AG08395 (cell line): ENCODE measurements at regions not wholly inside any gene's neighbourhood (a gene's known extent, or its start where the extent isn't known, plus 50 kb on each side); places are given as distances from the start of the nearest gene placed in this dataset.
"Not testable (repeated sequence)": the region's sequence is repeated elsewhere in the genome, so short reads cannot be mapped to it uniquely, and the experiment has no call there.

Experiments
- DNase-seq: peaks from one replicate; pipeline ENCODE4 v3.0.0; 2012; ENCODE audit warnings: mixed read lengths, low spot score

- DNase-seq = no peak
Observed at GRCh38 chr12:23259558-23259957, 634.6 kb downstream of the ETNK1 start.

DNA sequence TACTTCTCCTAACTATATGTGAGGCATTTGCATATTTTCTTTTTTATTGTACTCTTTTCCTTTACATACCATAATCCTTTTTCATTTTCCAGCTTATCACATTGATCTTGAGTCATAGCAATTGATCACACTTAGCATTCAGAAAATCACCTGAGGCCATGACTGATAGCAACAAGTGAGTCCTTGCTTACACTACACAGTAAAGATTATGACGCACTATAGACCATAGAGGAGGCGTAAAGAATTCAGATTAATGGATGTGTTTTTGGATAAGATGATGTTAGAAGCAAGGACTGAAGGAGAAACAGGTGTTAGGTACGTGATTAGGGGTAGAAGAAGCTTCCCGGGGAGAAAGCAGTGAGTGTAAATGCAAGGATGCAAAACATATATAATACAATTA lies 637.7 kb downstream of the ETNK1 start:
- DNase-seq = no peak

DNA sequence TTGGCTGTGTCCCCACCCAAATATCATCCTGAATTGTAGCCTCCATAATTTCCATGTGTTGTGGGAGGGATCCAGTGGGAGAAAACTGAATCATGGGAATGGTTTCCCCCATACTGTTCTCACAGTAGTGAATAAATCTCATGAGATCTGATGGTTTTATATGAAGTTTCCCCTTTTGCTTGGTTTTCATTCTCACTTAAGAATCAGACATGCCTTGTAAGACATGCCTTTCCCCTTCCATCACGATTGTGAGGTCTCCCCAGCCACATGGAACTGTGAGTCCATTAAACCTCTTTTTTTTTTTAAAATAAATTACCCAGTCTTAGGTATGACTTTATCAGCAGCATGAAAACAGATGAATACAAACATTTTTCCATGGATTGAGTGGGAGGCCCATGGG lies 652.9 kb downstream of the ETNK1 start:
- DNase-seq = no peak

- no peak for DNase-seq
Observed at GRCh38 chr12:23281295-23281694, 656.3 kb downstream of the ETNK1 start.

GRCh38 chr12:23282701-23283100 lies 657.7 kb downstream of the ETNK1 start:
- DNase-seq = no peak

DNA sequence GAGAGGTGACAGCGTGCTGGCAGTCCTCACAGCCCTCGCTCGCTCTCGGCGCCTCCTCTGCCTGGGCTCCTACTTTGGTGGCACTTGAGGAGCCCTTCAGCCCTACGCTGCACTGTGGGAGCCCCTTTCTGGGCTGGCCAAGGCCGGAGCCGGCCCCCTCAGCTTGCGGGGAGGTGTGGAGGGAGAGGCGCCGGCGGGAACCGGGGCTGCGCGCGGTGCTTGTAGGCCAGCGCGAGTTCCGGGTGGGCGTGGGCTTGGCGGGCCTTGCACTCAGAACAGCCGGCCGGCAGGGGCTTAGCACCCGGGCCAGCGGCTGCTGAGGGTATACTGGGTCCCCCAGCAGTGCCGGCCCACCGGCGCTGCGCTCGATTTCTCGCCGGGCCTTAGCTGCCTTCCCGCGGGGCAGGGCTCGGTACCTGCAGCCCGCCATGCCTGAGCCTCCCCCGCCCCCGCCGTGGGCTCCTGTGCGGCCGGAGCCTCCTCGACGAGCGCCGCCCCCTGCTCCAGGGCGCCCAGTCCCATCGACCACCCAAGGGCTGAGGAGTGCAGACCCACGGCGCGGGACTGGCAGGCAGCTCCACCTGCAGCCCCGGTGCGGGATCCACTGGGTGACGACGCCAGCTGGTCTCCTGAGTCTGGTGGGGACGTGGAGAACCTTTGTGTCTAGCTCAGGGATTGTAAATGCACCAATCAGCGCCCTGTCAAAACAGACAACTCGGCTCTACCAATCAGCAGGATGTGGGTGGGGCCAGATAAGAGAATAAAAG lies 661.0 kb downstream of the ETNK1 start:
- not testable (repeated sequence) for DNase-seq

DNA sequence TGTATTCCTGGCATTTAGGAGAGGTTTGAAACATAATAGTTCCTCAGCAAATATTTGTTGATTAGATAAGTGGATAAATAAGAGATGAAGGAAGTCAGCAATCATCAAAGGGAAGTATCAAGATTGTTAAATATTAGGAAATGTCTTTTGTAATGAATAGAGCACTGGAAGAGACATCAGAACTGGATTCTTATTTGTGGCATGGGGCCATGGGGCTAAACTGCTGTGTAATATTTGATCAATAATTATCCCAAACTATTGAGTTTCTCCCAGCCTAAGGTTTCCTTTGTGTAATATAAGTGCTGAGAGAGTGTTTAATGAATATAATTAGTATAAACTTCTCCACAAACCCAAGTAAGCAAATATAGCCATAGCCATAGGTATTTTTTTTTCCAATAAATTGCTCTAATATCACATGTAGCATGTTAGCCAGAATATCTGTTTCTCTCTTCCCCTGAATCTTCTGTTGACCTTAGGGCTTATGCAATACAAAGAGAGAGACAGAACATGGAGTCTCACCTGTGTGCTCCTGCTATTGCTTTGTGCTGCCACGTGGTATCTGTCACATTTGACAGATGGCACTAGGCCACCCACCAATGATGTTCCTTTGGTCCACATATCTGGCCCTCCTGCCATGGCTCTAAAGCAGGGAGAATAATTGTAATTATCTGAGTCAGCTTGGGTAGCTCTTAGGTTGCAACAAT lies 658.7 kb downstream of the SOX5 start:
- DNase-seq = no peak

DNA sequence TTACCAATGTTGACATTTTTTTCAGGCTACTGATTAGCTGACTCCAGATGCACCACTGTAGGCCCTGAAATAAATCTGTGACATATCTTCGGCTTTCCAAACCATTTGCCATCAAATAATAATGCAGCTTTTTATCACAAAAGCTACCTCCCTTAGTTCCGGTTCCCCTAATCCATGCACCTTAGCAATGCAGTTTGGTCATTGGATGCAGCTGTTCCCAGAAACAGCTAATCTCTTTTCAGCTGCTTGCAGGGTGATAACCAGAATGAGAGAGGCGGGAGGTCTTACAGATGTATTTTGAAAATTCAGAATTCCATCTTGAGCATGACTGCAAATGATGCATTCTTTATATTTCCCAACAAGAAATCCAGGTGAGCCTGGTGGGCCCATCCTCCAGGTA lies 646.2 kb downstream of the SOX5 start:
- no peak for DNase-seq

GRCh38 chr12:23303821-23304220 lies 645.6 kb downstream of the SOX5 start:
- no peak for DNase-seq

GRCh38 chr12:23333938-23334337 lies 615.5 kb downstream of the SOX5 start:
- no peak for DNase-seq

DNA sequence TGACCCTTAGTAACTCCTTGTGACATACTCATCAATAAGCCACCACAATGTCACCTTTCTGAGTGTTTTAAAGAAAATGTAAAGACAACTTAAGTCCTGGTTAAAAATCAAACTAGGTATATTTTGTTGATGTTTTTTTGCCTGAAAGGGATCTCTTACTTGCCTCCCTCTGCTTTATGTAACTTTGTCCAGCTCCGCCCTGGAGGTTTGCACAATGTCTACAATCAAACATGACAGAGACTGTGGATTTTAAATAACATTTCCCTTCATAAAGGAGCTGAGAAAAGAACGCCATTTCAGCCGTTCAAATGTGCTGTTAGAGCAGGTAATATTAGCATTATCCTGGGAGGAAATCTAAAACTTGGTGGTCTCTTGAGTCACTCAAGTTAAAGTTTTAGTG lies 613.9 kb downstream of the SOX5 start:
- no peak for DNase-seq

DNA sequence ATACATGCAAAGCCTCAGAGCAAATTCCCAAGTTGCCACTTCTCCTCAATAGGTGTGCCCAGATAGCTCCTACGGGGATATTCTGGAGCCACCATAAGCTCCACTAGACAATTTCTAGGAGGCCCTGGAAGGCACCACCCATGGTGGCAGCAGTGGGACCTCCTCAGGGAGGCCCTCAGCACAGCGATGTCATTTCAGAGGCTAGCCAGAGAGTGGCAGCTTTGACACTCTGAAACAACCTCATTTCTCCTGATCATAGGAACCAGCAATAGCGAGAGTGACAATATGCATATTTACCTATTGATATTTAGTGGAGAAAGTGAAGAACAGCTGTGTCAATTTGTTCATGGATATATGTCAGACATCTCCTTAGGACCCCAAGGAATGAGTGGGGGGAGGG lies 612.3 kb downstream of the SOX5 start:
- no peak for DNase-seq

DNA sequence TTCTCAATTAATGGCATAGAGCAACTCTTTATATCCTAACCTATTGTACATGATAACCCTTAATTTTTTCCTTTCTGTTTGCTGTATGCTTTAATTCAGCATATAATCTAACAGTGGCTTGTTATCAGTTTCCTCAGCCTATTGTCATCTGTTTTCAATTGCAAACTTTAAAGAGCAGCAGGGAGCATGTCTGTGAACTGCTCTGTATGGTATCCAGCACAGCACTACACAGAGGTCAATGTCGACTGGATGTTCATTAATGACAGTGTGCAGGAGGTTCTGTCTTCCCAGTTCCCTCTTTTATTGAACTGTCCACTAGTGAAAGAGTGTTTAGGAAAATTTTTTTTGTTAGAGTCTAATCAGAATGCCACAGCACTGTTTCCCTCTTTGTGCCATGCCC lies 609.1 kb downstream of the SOX5 start:
- DNase-seq = no peak

- DNase-seq = no peak
Observed at GRCh38 chr12:23342407-23342806, 607.1 kb downstream of the SOX5 start.

GRCh38 chr12:23349564-23349963 lies 599.9 kb downstream of the SOX5 start:
- no peak for DNase-seq

DNA sequence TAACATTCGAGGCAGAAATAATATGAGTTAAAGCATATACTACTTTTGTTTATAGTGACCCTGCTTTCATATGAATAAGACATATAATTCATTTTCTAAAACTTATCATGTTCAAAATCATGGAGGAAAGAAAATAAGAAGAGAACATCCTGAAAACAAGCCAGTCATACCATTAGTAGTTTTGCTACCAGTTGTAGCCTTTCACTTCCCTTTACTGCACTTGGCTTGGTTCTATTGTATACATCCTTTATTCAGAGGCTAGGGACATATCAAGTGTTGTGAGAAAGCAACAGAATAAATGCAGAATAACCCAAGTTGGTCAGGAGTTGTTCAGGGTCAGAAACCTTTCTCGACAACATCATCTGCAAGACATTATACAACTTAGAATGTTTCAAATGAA lies 598.7 kb downstream of the SOX5 start:
- no peak for DNase-seq

GRCh38 chr12:23352670-23353069 lies 596.8 kb downstream of the SOX5 start:
- no peak for DNase-seq

DNA sequence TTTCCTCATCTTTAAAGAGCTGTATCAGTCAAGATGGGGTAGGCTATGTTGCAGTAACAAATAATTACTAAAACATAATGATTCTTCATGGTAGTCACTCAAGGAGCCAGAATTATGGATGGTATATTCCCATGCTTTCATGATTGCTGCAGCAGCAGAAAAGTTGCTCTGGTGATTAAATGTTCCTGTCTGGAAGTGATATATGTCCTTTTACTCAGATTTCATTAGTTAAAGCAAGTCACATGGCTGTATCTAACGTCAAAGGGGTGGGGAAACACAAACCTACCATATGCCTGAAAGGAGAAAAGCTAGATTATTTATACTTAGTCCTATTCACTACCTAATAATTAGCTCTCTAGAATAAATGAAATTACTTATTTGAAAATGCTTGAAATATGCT lies 594.7 kb downstream of the SOX5 start:
- DNase-seq = no peak

DNA sequence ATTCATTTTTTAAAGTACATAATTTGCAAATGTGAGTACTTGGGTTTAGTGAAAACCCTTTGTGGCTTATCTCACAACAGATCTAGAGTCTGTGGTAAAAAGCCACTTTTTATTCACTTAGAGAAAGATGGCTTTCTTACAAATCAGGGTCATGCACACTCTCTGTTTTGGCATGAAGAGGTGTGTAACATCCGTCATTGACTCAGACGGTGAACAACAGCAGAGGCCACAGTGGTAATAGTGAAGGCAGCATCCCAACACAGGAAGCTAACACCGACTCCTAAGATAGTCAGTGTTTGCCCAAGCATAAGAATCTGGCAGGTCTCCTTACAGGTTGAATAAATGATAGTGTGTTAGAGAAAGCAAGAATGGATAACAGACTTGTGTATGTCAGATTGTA lies 593.0 kb downstream of the SOX5 start:
- no peak for DNase-seq

DNA sequence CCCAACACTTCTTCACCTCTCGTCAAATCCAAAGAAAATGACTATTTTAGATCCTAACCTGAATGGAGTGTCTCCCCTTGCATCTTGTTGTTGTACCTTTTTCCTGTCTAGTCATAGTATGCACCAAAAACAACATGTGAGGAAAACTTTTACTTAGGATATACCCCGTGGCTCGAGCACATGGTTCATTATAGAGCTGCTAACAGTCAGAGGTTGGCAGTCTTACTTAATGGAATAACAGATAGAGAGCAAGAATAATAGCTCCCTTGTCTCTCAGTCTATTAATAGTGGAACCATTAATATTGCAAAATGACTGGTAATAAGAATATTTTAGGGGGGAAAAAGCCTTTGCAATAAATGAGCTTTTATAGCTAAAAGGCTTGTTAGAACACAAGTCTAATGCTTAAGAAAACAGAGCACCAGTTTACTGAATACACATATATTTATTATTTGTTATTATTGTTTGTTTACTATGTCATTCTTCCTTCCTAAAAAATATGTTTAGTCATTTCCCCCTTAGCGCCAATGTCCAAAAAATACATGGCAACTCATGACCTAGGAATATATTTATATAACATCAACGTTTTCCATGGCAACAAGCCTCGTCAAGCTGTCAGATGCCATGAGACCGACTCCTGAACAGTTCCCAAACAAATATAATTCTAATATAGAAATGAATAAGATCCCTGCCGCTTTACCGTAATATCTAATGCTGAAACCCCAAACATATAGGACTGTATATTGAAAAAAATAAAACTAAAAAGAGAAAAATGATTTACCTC lies 592.4 kb downstream of the SOX5 start:
- no peak for DNase-seq

- no peak for DNase-seq
Observed at GRCh38 chr12:23359975-23360701, 589.3 kb downstream of the SOX5 start.

DNA sequence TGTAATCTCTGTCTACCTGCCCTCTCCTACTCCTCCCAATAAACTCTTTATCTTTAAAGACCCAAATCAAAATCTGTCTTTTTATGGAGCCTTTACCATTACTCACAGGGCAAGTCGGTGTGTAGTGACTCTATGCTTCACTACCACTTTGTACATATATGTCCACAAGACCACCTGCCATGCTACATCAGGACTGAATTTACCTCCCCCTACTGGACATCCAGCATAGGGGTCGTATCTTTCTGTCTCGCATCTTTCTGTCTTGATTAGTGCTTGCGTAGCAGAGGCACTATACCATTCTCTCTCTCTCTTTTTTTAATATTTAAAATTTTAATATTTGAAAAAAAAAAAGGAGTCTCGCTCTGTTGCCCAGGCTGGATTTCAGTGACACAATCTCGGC lies 587.5 kb downstream of the SOX5 start:
- no peak for DNase-seq
